IMR-90 (cell line): ENCODE measurements at regions not wholly inside any gene's neighbourhood (a gene's known extent, or its start where the extent isn't known, plus 50 kb on each side); places are given as distances from the start of the nearest gene placed in this dataset.

Source experiments
- ATAC-seq: fragments of 200-7000 bp; cut with Tn5 transposase; 2 replicates; pipeline ENCODE4 v1.9.1; 2020; ENCODE audit warnings: low read depth, mild to moderate bottlenecking, moderate library complexity
- BruUV-seq: library from RNA; stranded (reverse); fragments of 400-500 nt; replicated peaks from 2 replicates; lab custom pipeline; 2021; lab: Mats Ljungman, UMichigan
- CTCF ChIA-PET: fragments of 300-600 bp; formaldehyde crosslinking; extraction: SDS; loops from one replicate; lab custom pipeline; 2021; ENCODE audit warnings: antibody characterized with exemption; lab: Yijun Ruan, JAX
- POLR2A ChIA-PET: fragments of 300-600 bp; sonication (Branson Sonifier 250); formaldehyde crosslinking; loops from one replicate; lab custom pipeline; 2022; ENCODE audit warnings: antibody characterized with exemption; ENCODE audit not compliant: unreplicated experiment; lab: Charles Lee
- DNase-seq: peaks from one replicate; pipeline ENCODE4 v3.0.0; 2013
- H2AFZ ChIP-seq: replicated peaks from 2 replicates; pipeline ENCODE3; 2013; ENCODE audit warnings: low read length, mild to moderate bottlenecking; ENCODE audit not compliant: poor library complexity
- H2AK5ac ChIP-seq: 2 replicates; pipeline ENCODE4 v1.6.1; 2013; ENCODE audit warnings: low read depth, low read length, inconsistent platforms
- H2AK9ac ChIP-seq: replicated peaks from 2 replicates; pipeline ENCODE3; 2013; ENCODE audit warnings: mild to moderate bottlenecking, low read depth, low read length, moderate library complexity; ENCODE audit not compliant: poor library complexity
- H2BK120ac ChIP-seq: 2 replicates; pipeline ENCODE4 v1.6.1; 2013; ENCODE audit warnings: low read depth, low read length, inconsistent platforms
- H2BK15ac ChIP-seq: 3 replicates; pipeline ENCODE4 v1.6.1; 2013; ENCODE audit warnings: low read depth, low read length, inconsistent platforms
- H2BK20ac ChIP-seq: 2 replicates; pipeline ENCODE4 v1.6.1; 2013; ENCODE audit warnings: low read depth, mild to moderate bottlenecking, inconsistent platforms, low read length, moderate library complexity
- H2BK5ac ChIP-seq: 2 replicates; pipeline ENCODE4 v1.6.1; 2013; ENCODE audit warnings: mild to moderate bottlenecking, low read depth, low read length, inconsistent platforms; ENCODE audit not compliant: poor library complexity, severe bottlenecking
- H3K14ac ChIP-seq: replicated peaks from 2 replicates; pipeline ENCODE4 v1.6.1; 2013; ENCODE audit warnings: low read depth, low read length, inconsistent platforms
- H3K18ac ChIP-seq: 2 replicates; pipeline ENCODE4 v1.6.1; 2013; ENCODE audit warnings: low read depth, low read length, control low read depth
- H3K23ac ChIP-seq: 2 replicates; pipeline ENCODE4 v1.6.1; 2013; ENCODE audit warnings: low read depth, low read length, inconsistent platforms
- H3K27ac ChIP-seq: 2 replicates; pipeline ENCODE4 v1.5.1; 2013; ENCODE audit warnings: mild to moderate bottlenecking, control low read depth, low read length; ENCODE audit not compliant: insufficient read depth
- H3K27me3 ChIP-seq: 2 replicates; pipeline ENCODE4 v1.6.1; 2013; ENCODE audit warnings: low read length; ENCODE audit not compliant: control insufficient read depth, insufficient read depth
- H3K36me3 ChIP-seq: 2 replicates; pipeline ENCODE4 v1.6.1; 2013; ENCODE audit warnings: low read length, mixed read lengths; ENCODE audit not compliant: control insufficient read depth, insufficient read depth
- H3K4ac ChIP-seq: 2 replicates; pipeline ENCODE4 v1.6.1; 2013; ENCODE audit warnings: low read depth, low read length, inconsistent platforms
- H3K4me1 ChIP-seq: 2 replicates; pipeline ENCODE4 v1.6.1; 2013; ENCODE audit warnings: low read length, mixed read lengths; ENCODE audit not compliant: control insufficient read depth, insufficient read depth
- H3K4me2 ChIP-seq: 2 replicates; pipeline ENCODE4 v1.6.1; 2013; ENCODE audit warnings: low read depth, mild to moderate bottlenecking, control low read depth, low read length, moderate library complexity
- H3K4me3 ChIP-seq: 2 replicates; pipeline ENCODE4 v1.5.1; 2013; ENCODE audit warnings: low read depth, mild to moderate bottlenecking, control low read depth, low read length, moderate library complexity; ENCODE audit not compliant: insufficient read depth
- H3K56ac ChIP-seq: 2 replicates; pipeline ENCODE4 v1.6.1; 2013; ENCODE audit warnings: low read length, inconsistent platforms; ENCODE audit not compliant: insufficient read depth; ENCODE audit errors: extremely low read depth
- H3K79me1 ChIP-seq, 2 experiments: 2 replicates each; pipeline ENCODE4 v1.6.1; 2013; ENCODE audit warnings: low read length in 2 of 2, inconsistent platforms in 1 of 2, low read depth in 1 of 2
- H3K9ac ChIP-seq: 2 replicates; pipeline ENCODE4 v1.6.1; 2013; ENCODE audit warnings: low read depth, low read length, control low read depth
- H3K9me1 ChIP-seq: 2 replicates; pipeline ENCODE4 v1.6.1; 2013; ENCODE audit warnings: low read length, inconsistent platforms; ENCODE audit not compliant: insufficient read depth
- H3K9me3 ChIP-seq: 2 replicates; pipeline ENCODE4 v1.6.1; 2013; ENCODE audit warnings: low read length; ENCODE audit not compliant: control insufficient read depth, insufficient read depth
- H4K20me1 ChIP-seq: 2 replicates; pipeline ENCODE4 v1.6.1; 2013; ENCODE audit warnings: low read length, inconsistent platforms; ENCODE audit not compliant: insufficient read depth
- H4K5ac ChIP-seq: 2 replicates; pipeline ENCODE4 v1.6.1; 2013; ENCODE audit warnings: mild to moderate bottlenecking, low read depth, low read length, control low read depth
- H4K8ac ChIP-seq, 2 experiments: 2 replicates each; pipeline ENCODE4 v1.6.1; 2013; ENCODE audit warnings: low read depth in 2 of 2, low read length in 2 of 2, control low read depth in 1 of 2, inconsistent platforms in 1 of 2
- H4K91ac ChIP-seq: 2 replicates; pipeline ENCODE4 v1.6.1; 2013; ENCODE audit warnings: low read depth, low read length, inconsistent platforms; ENCODE audit not compliant: insufficient read depth
- BHLHE40 ChIP-seq: fragments of 150-350 bp; IDR thresholded peaks from 2 replicates; pipeline ENCODE4 v1.6.1; 2016; ENCODE audit warnings: mild to moderate bottlenecking, low read depth, low read length
- CEBPB ChIP-seq: IDR thresholded peaks from 2 replicates; pipeline ENCODE4 v1.6.1; 2012; ENCODE audit warnings: low read depth, low read length, improper control_type of control experiment
- CTCF ChIP-seq: conservative IDR thresholded peaks from 2 replicates; pipeline ENCODE4 v1.5.1; 2012; ENCODE audit warnings: mild to moderate bottlenecking, low read depth, low read length, improper control_type of control experiment
- ELK1 ChIP-seq: fragments of 150-350 bp; IDR thresholded peaks from 2 replicates; pipeline ENCODE4 v1.6.1; 2016; ENCODE audit warnings: low read depth, mild to moderate bottlenecking, low read length, moderate library complexity, borderline replicate concordance
- MAZ ChIP-seq: IDR thresholded peaks from 2 replicates; pipeline ENCODE4 v1.6.1; 2012; ENCODE audit warnings: low read depth, mild to moderate bottlenecking, low read length, improper control_type of control experiment, moderate library complexity, borderline replicate concordance
- NFE2L2 ChIP-seq: fragments of 150-350 bp; IDR thresholded peaks from 2 replicates; pipeline ENCODE4 v1.6.1; 2016; ENCODE audit warnings: low read depth, mild to moderate bottlenecking, low read length
- RAD21 ChIP-seq: IDR thresholded peaks from 2 replicates; pipeline ENCODE4 v1.6.1; 2012; ENCODE audit warnings: low read length, improper control_type of control experiment
- RFX5 ChIP-seq: IDR thresholded peaks from 2 replicates; pipeline ENCODE4 v1.8.0; 2012; ENCODE audit warnings: low read depth, mild to moderate bottlenecking, low read length, moderate library complexity
- SMC3 ChIP-seq: fragments of 150-350 bp; IDR thresholded peaks from 2 replicates; pipeline ENCODE4 v1.6.1; 2016; ENCODE audit warnings: low read depth, mild to moderate bottlenecking, antibody characterized with exemption, low read length, moderate library complexity
- WGBS, 2 experiments: methylation state at CpG; one replicate each; pipeline versions ENCODE4 v1.1.5 to v1.1.7; 2013; ENCODE audit warnings: missing lambda C conversion rate in 2 of 2; ENCODE audit not compliant: insufficient read length in 1 of 2; ENCODE audit errors: extremely low coverage in 2 of 2; 5-methylcytosine and 5-hydroxymethylcytosine counted together
- dilution Hi-C: fragments of 300-500 bp; cut with HindIII; formaldehyde crosslinking; loops from one replicate; pipeline ENCODE4 v1.14.3; 2018; ENCODE audit warnings: low sequenced_read_pairs; ENCODE audit not compliant: unreplicated experiment
- in situ Hi-C: fragments of 300-500 bp; cut with MboI; formaldehyde crosslinking; loops from 3 replicates; pipeline ENCODE4 v1.14.3; 2019; ENCODE audit warnings: low sequenced_read_pairs, inconsistent platforms, mixed read lengths
- intact Hi-C: fragments of 100-400 bp; cut with micrococcal nuclease; formaldehyde crosslinking; loops from 2 replicates; pipeline ENCODE4 v1.10.0; 2022

GRCh38 chr3:124635169-124635539, 95.1 kb upstream of the UMPS start (continued):
- TF ChIP-seq SMC3: no peak
- no peak for TF ChIP-seq CTCF

- BruUV-seq: no TSS peak
- Histone ChIP-seq H2BK120ac (no peak overlapping the region), H2AFZ (no peak overlapping the region), H4K91ac (no peak overlapping the region), H3K56ac (no peak overlapping the region), H3K79me1 (no peaks in the 10 kb centered on the region), H2AK5ac (no peak overlapping the region), H3K4ac (no peak overlapping the region), H2BK20ac (no peak overlapping the region), H3K9ac (no peak overlapping the region), H3K14ac (no peak overlapping the region), H4K5ac (no peak overlapping the region), H3K9me1 (no peaks in the 10 kb centered on the region; the same call in 1 of the 2 replicates), H3K9me3 (no peaks in the 10 kb centered on the region), H2BK15ac (no peak overlapping the region), H3K36me3 (no peaks in the 10 kb centered on the region), H3K4me3 (no peak overlapping the region), H3K27me3 (peaks cover 5% of the 10 kb centered on the region), H3K27ac (no peak overlapping the region), H3K18ac (no peak overlapping the region), H3K4me1 (no peaks in the 10 kb centered on the region), H2BK5ac (no peak overlapping the region), H3K23ac (no peak overlapping the region), H4K20me1 (no peaks in the 10 kb centered on the region), H2AK9ac (no peak overlapping the region), H4K8ac (no peak overlapping the region), H3K4me2 (no peak overlapping the region)
- dilution Hi-C loops: no loop called here
- ChIA-PET POLR2A (no interaction called here), CTCF (no interaction called here)
- no CpG with 5 or more reads among the region's 5 CpGs for WGBS, 2 experiments
- intact Hi-C loops: no loop called here
- DNase-seq (no peak), ATAC-seq (no peak)
- in situ Hi-C loops: no loop called here
- no peak for TF ChIP-seq CTCF
- TF ChIP-seq RFX5: no peak
- TF ChIP-seq SMC3: no peak
- no peak for TF ChIP-seq RAD21
- TF ChIP-seq MAZ: no peak
- no peak for TF ChIP-seq ELK1
- no peak for TF ChIP-seq CEBPB
- TF ChIP-seq NFE2L2: no peak
- no peak for TF ChIP-seq BHLHE40
Measured at GRCh38 chr3:124636101-124636862, 94.0 kb upstream of the UMPS start.
